PC-3 (cell line): ENCODE measurements at regions not wholly inside any gene's neighbourhood (a gene's known extent, or its start where the extent isn't known, plus 50 kb on each side); places are given as distances from the start of the nearest gene placed in this dataset.

Experiments
- ATAC-seq: fragments of 200-7000 bp; cut with Tn5 transposase; 2 replicates; pipeline ENCODE4 v1.9.1; 2020; ENCODE audit warnings: mild to moderate bottlenecking, moderate library complexity
- BruUV-seq: library from RNA; stranded (reverse); fragments of 400-500 nt; replicated peaks from 2 replicates; lab custom pipeline; 2021; lab: Mats Ljungman, UMichigan
- CTCF ChIA-PET: fragments of 300-600 bp; sonication (Branson Sonifier 250); formaldehyde crosslinking; loops from one replicate; lab custom pipeline; 2022; ENCODE audit warnings: antibody characterized with exemption; lab: Charles Lee
- POLR2A ChIA-PET: fragments of 300-600 bp; sonication (Branson Sonifier 250); formaldehyde crosslinking; loops from one replicate; lab custom pipeline; 2022; ENCODE audit warnings: antibody characterized with exemption; ENCODE audit not compliant: unreplicated experiment; lab: Charles Lee
- DNase-seq: peaks from one replicate; pipeline ENCODE4 v3.0.0-alpha.2; 2015
- H2AFZ ChIP-seq: fragments of 300-600 bp; sonication (generic); 2 replicates; pipeline ENCODE4 v1.6.0; 2016; ENCODE audit warnings: antibody characterized with exemption, low read length
- H3F3A ChIP-seq: fragments of 300-600 bp; sonication (generic); one replicate; pipeline ENCODE4 v1.6.0; 2017; ENCODE audit warnings: antibody characterized with exemption, low read length, control low read depth, mild to moderate bottlenecking; ENCODE audit not compliant: unreplicated experiment
- H3K27ac ChIP-seq: fragments of 300-600 bp; sonication (generic); 2 replicates; pipeline ENCODE4 v1.5.1; 2016; ENCODE audit warnings: mild to moderate bottlenecking, low read length
- H3K27me3 ChIP-seq: fragments of 300-600 bp; sonication (generic); 2 replicates; pipeline ENCODE4 v1.6.1; 2016; ENCODE audit warnings: low read length, mixed read lengths
- H3K36me3 ChIP-seq: fragments of 300-600 bp; sonication (generic); 2 replicates; pipeline ENCODE4 v1.6.1; 2016; ENCODE audit warnings: low read depth, mixed run types, low read length, mixed read lengths
- H3K4me1 ChIP-seq: fragments of 300-600 bp; sonication (generic); 2 replicates; pipeline ENCODE4 v1.5.1; 2016; ENCODE audit warnings: low read length; ENCODE audit not compliant: insufficient read depth
- H3K4me2 ChIP-seq: fragments of 300-600 bp; sonication (generic); 2 replicates; pipeline ENCODE4 v1.6.0; 2016; ENCODE audit warnings: low read length
- H3K4me3 ChIP-seq: fragments of 300-600 bp; sonication (generic); 2 replicates; pipeline ENCODE4 v1.5.1; 2016; ENCODE audit warnings: mild to moderate bottlenecking, low read length, mixed read lengths
- H3K79me2 ChIP-seq: fragments of 300-600 bp; sonication (generic); 2 replicates; pipeline ENCODE4 v1.6.1; 2017; ENCODE audit warnings: low read length, mixed read lengths
- H3K9ac ChIP-seq: fragments of 300-600 bp; sonication (generic); 2 replicates; pipeline ENCODE4 v1.6.0; 2016; ENCODE audit warnings: mild to moderate bottlenecking, low read length
- H3K9me2 ChIP-seq: fragments of 300-600 bp; sonication (generic); replicated peaks from 2 replicates; pipeline ENCODE4 v1.6.1; 2016; ENCODE audit warnings: mixed run types, low read length, mixed read lengths
- H3K9me3 ChIP-seq: fragments of 300-600 bp; sonication (generic); 2 replicates; pipeline ENCODE4 v1.6.1; 2016; ENCODE audit warnings: low read length, mixed read lengths
- H4K20me1 ChIP-seq: fragments of 300-600 bp; sonication (generic); 2 replicates; pipeline ENCODE4 v1.6.1; 2016; ENCODE audit warnings: low read length, mixed read lengths
- EZH2 ChIP-seq: fragments of 300-600 bp; sonication (generic); IDR thresholded peaks from one replicate; pipeline ENCODE4 v1.6.1; 2017; ENCODE audit warnings: antibody characterized with exemption, mild to moderate bottlenecking, low read length; ENCODE audit not compliant: unreplicated experiment
- EZH2phosphoT487 ChIP-seq: fragments of 300-600 bp; sonication (generic); IDR thresholded peaks from 2 replicates; pipeline ENCODE4 v1.6.1; 2018; ENCODE audit warnings: mild to moderate bottlenecking, antibody characterized with exemption, low read length, borderline replicate concordance
- intact Hi-C: fragments of 100-400 bp; cut with micrococcal nuclease; formaldehyde crosslinking; loops from 2 replicates; pipeline ENCODE4 v1.9.0; 2023
- TF ChIP-seq, protein P1 (sequence below): fragments of 300-600 bp; sonication (generic); conservative IDR thresholded peaks from 2 replicates; pipeline ENCODE4 v1.5.1; 2017; ENCODE audit warnings: antibody characterized with exemption, low read depth, mild to moderate bottlenecking, low read length

DNA sequence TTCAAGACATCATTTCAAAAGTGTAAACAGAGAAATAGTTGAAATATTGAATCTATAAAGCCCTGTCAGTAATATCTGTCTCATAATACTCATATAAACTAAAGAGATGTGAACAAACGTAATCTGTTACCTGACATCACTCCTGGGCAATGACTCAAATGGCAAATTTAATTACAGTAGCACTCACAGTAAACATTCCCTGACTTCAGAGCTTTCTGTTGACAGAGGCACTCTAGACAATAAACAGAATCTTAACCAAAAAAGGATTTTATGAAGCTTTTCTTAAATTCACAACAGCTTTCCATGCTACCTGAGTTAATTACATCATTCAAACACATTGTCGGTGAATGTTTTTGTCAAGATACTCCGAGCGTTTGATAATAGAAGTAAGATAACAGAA is 128.1 kb upstream of the PDE1A start:
- no peak overlapping the region for H3K27ac ChIP-seq
- intact Hi-C loops, result no loop called here
- no peaks in the 10 kb centered on the region for H3K4me1 ChIP-seq
- no peak for TF ChIP-seq EZH2phosphoT487
- TF ChIP-seq, protein P1, sequence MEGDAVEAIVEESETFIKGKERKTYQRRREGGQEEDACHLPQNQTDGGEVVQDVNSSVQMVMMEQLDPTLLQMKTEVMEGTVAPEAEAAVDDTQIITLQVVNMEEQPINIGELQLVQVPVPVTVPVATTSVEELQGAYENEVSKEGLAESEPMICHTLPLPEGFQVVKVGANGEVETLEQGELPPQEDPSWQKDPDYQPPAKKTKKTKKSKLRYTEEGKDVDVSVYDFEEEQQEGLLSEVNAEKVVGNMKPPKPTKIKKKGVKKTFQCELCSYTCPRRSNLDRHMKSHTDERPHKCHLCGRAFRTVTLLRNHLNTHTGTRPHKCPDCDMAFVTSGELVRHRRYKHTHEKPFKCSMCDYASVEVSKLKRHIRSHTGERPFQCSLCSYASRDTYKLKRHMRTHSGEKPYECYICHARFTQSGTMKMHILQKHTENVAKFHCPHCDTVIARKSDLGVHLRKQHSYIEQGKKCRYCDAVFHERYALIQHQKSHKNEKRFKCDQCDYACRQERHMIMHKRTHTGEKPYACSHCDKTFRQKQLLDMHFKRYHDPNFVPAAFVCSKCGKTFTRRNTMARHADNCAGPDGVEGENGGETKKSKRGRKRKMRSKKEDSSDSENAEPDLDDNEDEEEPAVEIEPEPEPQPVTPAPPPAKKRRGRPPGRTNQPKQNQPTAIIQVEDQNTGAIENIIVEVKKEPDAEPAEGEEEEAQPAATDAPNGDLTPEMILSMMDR, result no peak
- TF ChIP-seq EZH2, result no peak
- H3F3A ChIP-seq, result no peaks in the 10 kb centered on the region
- peaks cover 13% of the 10 kb centered on the region for H3K27me3 ChIP-seq
- no peak overlapping the region for H3K4me3 ChIP-seq
- no peaks in the 10 kb centered on the region for H3K36me3 ChIP-seq
- ChIA-PET POLR2A (interaction anchor here (0.6 kb wide), 1 partner anchor 1211 kb away, joined by 6 read pairs; no protein-coding TSS in a partner anchor), CTCF (no interaction called here)
- ATAC-seq, result peak; percentile 50
- no peaks in the 10 kb centered on the region for H3K79me2 ChIP-seq
- H2AFZ ChIP-seq, result no peak overlapping the region
- no peak overlapping the region for H3K4me2 ChIP-seq
- DNase-seq, result no peak
- H3K9me2 ChIP-seq, result no peaks in the 10 kb centered on the region
- H4K20me1 ChIP-seq, result no peaks in the 10 kb centered on the region
- no TSS peak for BruUV-seq
- no peaks in the 10 kb centered on the region for H3K9me3 ChIP-seq
- H3K9ac ChIP-seq, result no peak overlapping the region

DNA sequence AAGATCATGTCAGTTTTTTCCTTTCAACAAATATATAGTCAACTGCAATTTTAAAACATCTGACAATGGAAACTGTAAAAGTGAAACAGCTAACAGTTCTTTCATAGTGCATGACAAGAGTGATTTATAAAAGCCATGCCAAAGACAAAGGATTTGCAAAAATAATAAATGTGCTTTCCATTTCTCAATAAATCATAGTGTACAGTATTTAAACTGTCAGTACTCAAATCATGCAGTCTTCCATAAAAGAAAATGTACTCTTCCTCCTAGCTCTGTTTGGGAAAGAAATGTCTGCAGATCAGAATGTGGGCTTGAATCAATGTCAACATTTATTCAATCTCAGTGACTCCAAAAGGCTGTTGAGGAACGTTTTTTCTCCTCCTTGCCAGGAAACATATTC is 131.7 kb upstream of the PDE1A start:
- H3K36me3 ChIP-seq, result no peaks in the 10 kb centered on the region
- H3K4me2 ChIP-seq, result no peak overlapping the region
- no peaks in the 10 kb centered on the region for H3K79me2 ChIP-seq
- no peaks in the 10 kb centered on the region for H3K4me1 ChIP-seq
- TF ChIP-seq EZH2phosphoT487, result no peak
- no peak for TF ChIP-seq EZH2
- TF ChIP-seq, protein P1, result no peak
- H3K9me2 ChIP-seq, result no peaks in the 10 kb centered on the region
- CTCF ChIA-PET, result no interaction called here
- ATAC-seq (no peak), DNase-seq (no peak)
- BruUV-seq, result no TSS peak
- intact Hi-C loops, result no loop called here
- H2AFZ ChIP-seq, result no peak overlapping the region
- no peak overlapping the region for H3K9ac ChIP-seq
- H3K27ac ChIP-seq, result no peak overlapping the region
- no peaks in the 10 kb centered on the region for H4K20me1 ChIP-seq
- POLR2A ChIA-PET, result no interaction called here
- no peak overlapping the region for H3K4me3 ChIP-seq
- peaks cover 3% of the 10 kb centered on the region; the same call in 1 of the 2 replicates for H3K27me3 ChIP-seq
- H3F3A ChIP-seq, result no peaks in the 10 kb centered on the region
- H3K9me3 ChIP-seq, result no peaks in the 10 kb centered on the region

DNA sequence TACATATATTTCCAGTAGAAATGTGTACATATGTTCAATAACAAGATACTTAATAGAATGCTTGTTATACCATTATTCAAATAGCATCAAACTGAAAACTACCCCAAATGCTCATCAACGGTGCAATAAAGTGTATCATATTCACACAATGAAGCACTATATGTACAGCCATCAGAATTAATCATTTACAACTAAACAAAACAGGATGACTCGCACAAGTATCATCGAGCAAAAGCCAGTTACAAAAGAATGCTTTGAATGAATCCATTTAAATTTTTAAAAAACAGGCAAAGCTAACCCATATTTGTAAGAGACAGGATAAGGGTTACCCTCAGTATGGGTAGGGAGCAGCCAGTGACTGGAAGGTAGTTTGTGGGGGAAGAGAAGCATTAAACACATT is 132.8 kb upstream of the PDE1A start:
- Histone ChIP-seq H3K36me3 (no peaks in the 10 kb centered on the region), H3K27me3 (peaks cover under 1% of the 10 kb centered on the region; the same call in 1 of the 2 replicates), H3K4me1 (no peaks in the 10 kb centered on the region), H3K27ac (no peak overlapping the region), H4K20me1 (no peaks in the 10 kb centered on the region), H3K9me2 (no peaks in the 10 kb centered on the region), H3K4me2 (no peak overlapping the region), H3K9me3 (no peaks in the 10 kb centered on the region), H2AFZ (no peak overlapping the region), H3K9ac (no peak overlapping the region), H3K4me3 (no peak overlapping the region), H3K79me2 (no peaks in the 10 kb centered on the region), H3F3A (no peaks in the 10 kb centered on the region)
- DNase-seq (no peak), ATAC-seq (no peak)
- no TSS peak for BruUV-seq
- ChIA-PET CTCF (interaction anchor here (0.6 kb wide), 1 partner anchor 52 kb away, joined by 3 read pairs; no protein-coding TSS in a partner anchor), POLR2A (no interaction called here)
- intact Hi-C loops, result no loop called here
- TF ChIP-seq EZH2phosphoT487 (no peak), EZH2 (no peak)
- TF ChIP-seq, protein P1, result no peak
